PC-3 (cell line): ENCODE measurements at regions not wholly inside any gene's neighbourhood (a gene's known extent, or its start where the extent isn't known, plus 50 kb on each side); places are given as distances from the start of the nearest gene placed in this dataset.

Source experiments
- EZH2 ChIP-seq: fragments of 300-600 bp; sonication (generic); IDR thresholded peaks from one replicate; pipeline ENCODE4 v1.6.1; 2017; ENCODE audit warnings: antibody characterized with exemption, mild to moderate bottlenecking, low read length; ENCODE audit not compliant: unreplicated experiment
- EZH2phosphoT487 ChIP-seq: fragments of 300-600 bp; sonication (generic); IDR thresholded peaks from 2 replicates; pipeline ENCODE4 v1.6.1; 2018; ENCODE audit warnings: mild to moderate bottlenecking, antibody characterized with exemption, low read length, borderline replicate concordance
- TF ChIP-seq, protein P1 (sequence below): fragments of 300-600 bp; sonication (generic); conservative IDR thresholded peaks from 2 replicates; pipeline ENCODE4 v1.5.1; 2017; ENCODE audit warnings: antibody characterized with exemption, low read depth, mild to moderate bottlenecking, low read length

DNA sequence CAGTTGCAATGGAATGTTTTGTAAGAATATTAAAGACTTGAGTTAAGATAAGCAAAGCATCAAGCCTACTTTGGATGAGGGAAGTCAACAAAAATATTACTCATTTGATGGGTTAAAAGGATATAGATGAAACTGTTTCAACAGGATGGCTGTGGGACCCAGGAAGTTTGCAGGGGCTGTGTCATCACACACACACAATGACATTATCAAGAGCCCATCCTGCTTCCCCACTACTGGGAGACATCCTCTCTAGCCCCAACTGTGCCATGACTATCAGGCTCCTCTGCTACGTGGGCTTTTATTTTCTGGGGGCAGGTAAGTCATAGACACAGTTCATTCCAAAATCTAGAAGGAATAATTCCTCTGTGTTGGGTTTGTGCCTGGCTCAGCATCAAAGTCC lies 78.8 kb upstream of the PRSS1 start:
- TF ChIP-seq, protein P1, sequence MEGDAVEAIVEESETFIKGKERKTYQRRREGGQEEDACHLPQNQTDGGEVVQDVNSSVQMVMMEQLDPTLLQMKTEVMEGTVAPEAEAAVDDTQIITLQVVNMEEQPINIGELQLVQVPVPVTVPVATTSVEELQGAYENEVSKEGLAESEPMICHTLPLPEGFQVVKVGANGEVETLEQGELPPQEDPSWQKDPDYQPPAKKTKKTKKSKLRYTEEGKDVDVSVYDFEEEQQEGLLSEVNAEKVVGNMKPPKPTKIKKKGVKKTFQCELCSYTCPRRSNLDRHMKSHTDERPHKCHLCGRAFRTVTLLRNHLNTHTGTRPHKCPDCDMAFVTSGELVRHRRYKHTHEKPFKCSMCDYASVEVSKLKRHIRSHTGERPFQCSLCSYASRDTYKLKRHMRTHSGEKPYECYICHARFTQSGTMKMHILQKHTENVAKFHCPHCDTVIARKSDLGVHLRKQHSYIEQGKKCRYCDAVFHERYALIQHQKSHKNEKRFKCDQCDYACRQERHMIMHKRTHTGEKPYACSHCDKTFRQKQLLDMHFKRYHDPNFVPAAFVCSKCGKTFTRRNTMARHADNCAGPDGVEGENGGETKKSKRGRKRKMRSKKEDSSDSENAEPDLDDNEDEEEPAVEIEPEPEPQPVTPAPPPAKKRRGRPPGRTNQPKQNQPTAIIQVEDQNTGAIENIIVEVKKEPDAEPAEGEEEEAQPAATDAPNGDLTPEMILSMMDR: no peak
- TF ChIP-seq EZH2 (no peak), EZH2phosphoT487 (no peak)
